ENCODE measurements at regions not wholly inside any gene's neighbourhood (a gene's known extent, or its start where the extent isn't known, plus 50 kb on each side); places are given as distances from the start of the nearest gene placed in this dataset.

DNA sequence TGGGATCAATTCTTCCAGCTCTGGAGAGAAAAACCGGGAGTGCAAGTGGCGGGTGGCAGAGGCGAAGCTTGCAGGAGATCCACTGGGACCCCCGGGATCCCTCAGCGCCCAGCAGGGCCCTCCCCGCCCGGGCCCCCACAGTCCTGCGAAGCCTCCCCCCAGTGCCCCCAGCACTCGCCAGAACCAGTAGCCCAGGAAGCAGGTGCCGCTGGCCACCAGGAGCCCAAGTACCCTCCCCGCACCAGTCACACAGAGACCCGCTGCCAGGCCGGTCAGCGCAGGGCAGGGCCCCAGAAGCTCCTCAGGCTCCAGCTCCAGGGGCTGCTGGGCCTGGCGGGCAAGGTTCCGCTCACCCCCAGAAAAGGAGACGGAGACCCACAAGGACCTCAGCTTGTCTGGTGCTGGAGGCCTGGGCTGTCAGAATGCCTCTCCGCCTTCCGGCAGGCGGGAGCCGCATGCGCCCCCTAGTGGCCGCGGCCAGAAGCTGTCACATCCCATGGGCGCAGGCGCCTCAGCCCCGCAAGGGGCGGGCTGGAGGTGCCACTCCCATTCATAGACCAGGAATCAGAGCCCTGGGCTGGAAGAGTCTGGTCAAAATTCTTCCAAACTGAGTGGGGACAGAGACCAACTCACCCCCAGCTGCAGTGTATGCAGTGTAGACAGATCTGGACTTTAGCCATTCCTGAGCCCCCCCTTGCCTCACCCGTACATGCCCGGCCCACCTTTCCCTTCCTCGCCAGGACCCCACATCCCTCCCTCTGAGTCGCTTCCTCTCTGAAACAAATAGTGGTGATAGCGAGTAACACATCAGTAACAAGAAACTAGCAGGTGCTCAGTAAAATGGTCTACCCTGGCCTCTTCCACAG is 1002.3 kb downstream of the KCNJ18 start:
- no peaks in the 10 kb centered on the region for H3K27me3 ChIP-seq (replicated peaks; ENCODE audit: control insufficient read depth, insufficient read depth, low read length)
- TF ChIP-seq, protein P1, sequence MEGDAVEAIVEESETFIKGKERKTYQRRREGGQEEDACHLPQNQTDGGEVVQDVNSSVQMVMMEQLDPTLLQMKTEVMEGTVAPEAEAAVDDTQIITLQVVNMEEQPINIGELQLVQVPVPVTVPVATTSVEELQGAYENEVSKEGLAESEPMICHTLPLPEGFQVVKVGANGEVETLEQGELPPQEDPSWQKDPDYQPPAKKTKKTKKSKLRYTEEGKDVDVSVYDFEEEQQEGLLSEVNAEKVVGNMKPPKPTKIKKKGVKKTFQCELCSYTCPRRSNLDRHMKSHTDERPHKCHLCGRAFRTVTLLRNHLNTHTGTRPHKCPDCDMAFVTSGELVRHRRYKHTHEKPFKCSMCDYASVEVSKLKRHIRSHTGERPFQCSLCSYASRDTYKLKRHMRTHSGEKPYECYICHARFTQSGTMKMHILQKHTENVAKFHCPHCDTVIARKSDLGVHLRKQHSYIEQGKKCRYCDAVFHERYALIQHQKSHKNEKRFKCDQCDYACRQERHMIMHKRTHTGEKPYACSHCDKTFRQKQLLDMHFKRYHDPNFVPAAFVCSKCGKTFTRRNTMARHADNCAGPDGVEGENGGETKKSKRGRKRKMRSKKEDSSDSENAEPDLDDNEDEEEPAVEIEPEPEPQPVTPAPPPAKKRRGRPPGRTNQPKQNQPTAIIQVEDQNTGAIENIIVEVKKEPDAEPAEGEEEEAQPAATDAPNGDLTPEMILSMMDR (IDR thresholded peaks at IDR 0.05; ENCODE audit: insufficient read depth, low read length, poor library complexity, severe bottlenecking) = peak; percentile 17
- H3K36me3 ChIP-seq (ENCODE audit: control insufficient read depth, insufficient read depth, low read length) = no peaks in the 10 kb centered on the region
- DNase-seq (ENCODE audit: extremely low read depth, insufficient read length) = no peak
- no peak overlapping the region for H3K4me3 ChIP-seq (replicated peaks; ENCODE audit: low read depth, low read length)

DNA sequence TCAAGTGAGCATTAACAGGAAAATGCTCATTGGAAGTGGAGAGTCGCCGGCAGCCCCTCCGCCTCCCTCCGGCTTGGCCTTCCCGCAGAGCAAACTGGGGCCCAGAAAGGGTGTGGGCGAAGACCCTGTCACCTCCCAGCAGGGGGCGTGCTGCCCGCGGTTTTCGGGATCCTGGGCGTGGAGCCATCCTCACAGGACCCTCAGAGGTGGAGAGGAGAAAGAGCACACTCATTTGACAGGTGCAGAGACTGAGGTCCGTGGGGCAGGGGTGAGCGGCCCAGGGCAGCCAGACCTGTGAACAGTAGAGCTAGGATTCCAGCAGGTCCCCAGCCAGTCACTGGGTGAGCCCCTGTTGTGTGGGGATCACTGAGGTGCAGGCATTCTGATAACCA is 1002.9 kb downstream of the KCNJ18 start:
- TF ChIP-seq, protein P1 (IDR thresholded peaks at IDR 0.05; ENCODE audit: insufficient read depth, low read length, poor library complexity, severe bottlenecking) = no peak
- no peak overlapping the region for H3K4me3 ChIP-seq (replicated peaks; ENCODE audit: low read depth, low read length)
- no peaks in the 10 kb centered on the region for H3K27me3 ChIP-seq (replicated peaks; ENCODE audit: control insufficient read depth, insufficient read depth, low read length)
- no peaks in the 10 kb centered on the region for H3K36me3 ChIP-seq (ENCODE audit: control insufficient read depth, insufficient read depth, low read length)
- DNase-seq (ENCODE audit: extremely low read depth, insufficient read length) = no peak

DNA sequence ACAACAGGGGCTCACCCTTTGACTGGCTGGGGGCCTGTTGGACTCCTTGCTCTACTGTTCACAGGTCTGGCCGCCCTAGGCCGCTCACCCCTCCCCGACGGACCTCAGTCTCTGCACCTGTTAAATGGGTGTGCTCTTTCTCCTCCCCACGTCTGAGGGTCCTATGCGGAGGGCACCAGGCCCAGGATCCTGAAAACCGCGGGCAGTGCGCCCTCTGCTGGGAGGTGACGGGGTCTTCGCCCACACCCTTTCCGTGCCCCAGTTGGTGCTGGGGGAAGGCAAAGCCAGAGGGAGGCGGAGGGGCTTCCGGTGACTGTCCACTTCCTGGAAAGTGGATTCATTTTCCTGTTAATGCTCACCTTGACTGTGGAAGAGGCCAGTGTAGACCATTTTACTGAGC is 1010.9 kb downstream of the KCNJ18 start:
- H3K4me3 ChIP-seq (replicated peaks; ENCODE audit: low read depth, low read length) = no peak overlapping the region
- TF ChIP-seq, protein P1 (IDR thresholded peaks at IDR 0.05; ENCODE audit: insufficient read depth, low read length, poor library complexity, severe bottlenecking) = peak; percentile 24
- no peak for DNase-seq (ENCODE audit: extremely low read depth, insufficient read length)

DNA sequence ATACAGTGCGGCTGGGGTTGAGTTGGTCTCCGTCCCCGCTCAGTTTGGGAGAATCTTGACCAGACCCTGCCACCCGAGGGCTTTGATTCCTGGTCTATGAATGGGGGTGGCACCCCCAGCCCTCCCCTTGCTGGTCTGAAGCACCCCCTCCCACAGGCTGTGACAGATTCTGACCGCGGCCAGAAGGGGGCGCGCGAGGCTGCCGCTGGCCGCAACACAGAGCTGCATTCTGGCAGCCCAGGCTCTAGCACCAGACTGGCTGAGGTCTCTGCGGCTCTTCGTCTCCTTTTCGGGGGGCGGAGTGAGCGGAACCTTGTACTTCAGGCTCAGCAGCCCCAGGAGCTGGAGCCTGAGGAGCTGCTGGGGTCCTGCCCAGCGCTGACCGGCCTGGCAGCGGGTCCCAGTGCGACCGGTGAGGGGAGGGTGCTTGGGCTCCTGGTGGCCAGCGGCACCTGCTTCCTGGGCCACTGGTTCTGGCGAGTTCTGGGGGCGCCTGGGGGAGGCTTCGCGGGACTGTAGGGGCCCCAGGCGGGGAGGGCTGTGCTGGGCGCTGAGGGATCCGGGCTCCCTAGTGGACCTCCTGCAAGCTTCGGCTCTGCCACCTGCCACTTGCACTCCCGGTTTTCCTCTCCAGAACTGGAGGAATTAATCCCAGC is 1011.6 kb downstream of the KCNJ18 start:
- Histone ChIP-seq H3K36me3 (ENCODE audit: control insufficient read depth, insufficient read depth, low read length) (no peaks in the 10 kb centered on the region), H3K27me3 (replicated peaks; ENCODE audit: control insufficient read depth, insufficient read depth, low read length) (no peaks in the 10 kb centered on the region), H3K4me3 (replicated peaks; ENCODE audit: low read depth, low read length) (no peak overlapping the region)
- TF ChIP-seq, protein P1 (IDR thresholded peaks at IDR 0.05; ENCODE audit: insufficient read depth, low read length, poor library complexity, severe bottlenecking) = no peak
- no peak for DNase-seq (ENCODE audit: extremely low read depth, insufficient read length)

More for the DNA sequence above, 1010.9 kb downstream of the KCNJ18 start:
- no peaks in the 10 kb centered on the region for H3K36me3 ChIP-seq (ENCODE audit: control insufficient read depth, insufficient read depth, low read length)
- H3K27me3 ChIP-seq (replicated peaks; ENCODE audit: control insufficient read depth, insufficient read depth, low read length) = no peaks in the 10 kb centered on the region

DNA sequence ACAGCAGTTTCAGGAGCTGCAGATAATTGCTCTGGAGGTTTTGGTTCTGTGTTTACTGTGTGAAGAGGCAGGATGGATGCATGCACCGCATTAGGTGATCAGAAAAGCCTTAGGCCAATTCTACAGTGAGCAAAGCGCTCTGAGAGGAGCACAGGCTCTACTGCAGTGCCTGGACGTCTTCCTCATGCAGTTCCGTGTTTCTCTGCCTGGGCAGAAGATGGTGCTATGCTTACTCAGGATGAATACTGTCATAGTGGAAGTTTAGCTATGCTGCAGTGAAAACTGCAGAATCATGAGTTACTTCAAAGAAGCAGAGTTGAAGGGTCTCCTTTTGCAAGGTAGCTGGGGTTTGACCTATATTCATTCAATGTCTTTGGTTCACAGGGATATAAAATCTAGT is 1012.4 kb downstream of the KCNJ18 start:
- TF ChIP-seq, protein P1 (IDR thresholded peaks at IDR 0.05; ENCODE audit: insufficient read depth, low read length, poor library complexity, severe bottlenecking) = no peak
- Histone ChIP-seq H3K4me3 (replicated peaks; ENCODE audit: low read depth, low read length) (no peak overlapping the region), H3K36me3 (ENCODE audit: control insufficient read depth, insufficient read depth, low read length) (no peaks in the 10 kb centered on the region), H3K27me3 (replicated peaks; ENCODE audit: control insufficient read depth, insufficient read depth, low read length) (no peaks in the 10 kb centered on the region)
- no peak for DNase-seq (ENCODE audit: extremely low read depth, insufficient read length)

Measured in GM06990 (cell line).